B cell (primary cell): ENCODE measurements at regions not wholly inside any gene's neighbourhood (a gene's known extent, or its start where the extent isn't known, plus 50 kb on each side); places are given as distances from the start of the nearest gene placed in this dataset.

ENCODE experiments used
- CTCF ChIP-seq: fragments of 200-600 bp; IDR thresholded peaks from one replicate; pipeline ENCODE4 v1.8.0; 2022; ENCODE audit warnings: antibody characterized with exemption, mild to moderate bottlenecking
- EZH2 ChIP-seq: IDR thresholded peaks from 2 replicates; pipeline ENCODE4 v1.6.1; 2012; ENCODE audit warnings: borderline replicate concordance, low read depth, mild to moderate bottlenecking, moderate library complexity, low read length; ENCODE audit not compliant: insufficient read depth, poor library complexity, severe bottlenecking

- TF ChIP-seq CTCF (no peak), EZH2 (no peak)
Observed at GRCh38 chr12:25421651-25422167, 131.4 kb downstream of the LMNTD1 start.
